ENCODE measurements at regions not wholly inside any gene's neighbourhood (a gene's known extent, or its start where the extent isn't known, plus 50 kb on each side); places are given as distances from the start of the nearest gene placed in this dataset.

- no peak for TF ChIP-seq CTCF (IDR thresholded peaks at IDR 0.05; ENCODE audit: low read depth, low read length)
- no peak for TF ChIP-seq EZH2phosphoT487 (IDR thresholded peaks at IDR 0.05; ENCODE audit: low read depth)
Observed at GRCh38 chr12:98437806-98438595, 77.4 kb upstream of the TMPO start.

Data from OCI-LY3 (cell line).